A549 (cell line): ENCODE measurements at regions not wholly inside any gene's neighbourhood (a gene's known extent, or its start where the extent isn't known, plus 50 kb on each side); places are given as distances from the start of the nearest gene placed in this dataset.

ENCODE experiments used
- CBX8 ChIP-seq: fragments of 200-600 bp; sonication (generic); IDR thresholded peaks from 2 replicates; pipeline ENCODE4 v1.6.1; 2016
- EP300 ChIP-seq, 2 experiments: fragments of >200 bp; sonication (Bioruptor Twin); formaldehyde crosslinking; IDR thresholded peaks; 2 replicates in 1 of 2; 3 replicates in 1 of 2; pipeline ENCODE4 v1.6.1; 2016 to 2017
- POLR2AphosphoS2 ChIP-seq: conservative IDR thresholded peaks from 2 replicates; pipeline ENCODE4 v1.6.1; 2012; ENCODE audit warnings: low read length, improper control_type of control experiment, inconsistent platforms
- SMC3 ChIP-seq: fragments of >200 bp; sonication (Bioruptor Twin); formaldehyde crosslinking; IDR thresholded peaks from 3 replicates; pipeline ENCODE4 v1.6.1; 2018; ENCODE audit warnings: inconsistent platforms
- TF ChIP-seq, protein P1 (sequence below): fragments of >200 bp; sonication (Bioruptor Twin); formaldehyde crosslinking; IDR thresholded peaks from 3 replicates; pipeline ENCODE4 v1.5.1; 2016
- TF ChIP-seq, protein P2 (sequence below): IDR thresholded peaks from 2 replicates; pipeline ENCODE4 v1.6.1; 2012

DNA sequence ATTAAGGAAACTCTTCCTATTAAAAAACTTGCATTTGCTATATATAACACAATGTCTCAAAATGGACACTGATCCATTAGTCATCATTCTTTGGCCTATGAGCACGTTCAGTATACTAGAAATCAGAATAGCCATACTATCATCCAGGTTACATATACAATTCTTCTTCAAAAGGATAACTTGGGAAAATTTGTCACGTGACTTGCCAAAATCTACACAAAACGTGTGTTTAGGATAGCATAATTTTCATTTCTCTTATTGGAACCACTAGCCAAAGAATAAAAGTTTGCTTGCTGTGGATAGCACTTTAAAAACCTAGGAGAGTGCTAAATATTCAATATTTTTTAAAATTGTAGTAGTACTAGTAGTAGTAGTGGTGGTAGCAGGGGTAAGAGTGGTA, 714.3 kb upstream of the FOXG1 start:
- TF ChIP-seq SMC3 = no peak
- TF ChIP-seq EP300 (IDR thresholded peaks at IDR 0.05) = no peak
- no peak for TF ChIP-seq CBX8
- TF ChIP-seq, protein P1, sequence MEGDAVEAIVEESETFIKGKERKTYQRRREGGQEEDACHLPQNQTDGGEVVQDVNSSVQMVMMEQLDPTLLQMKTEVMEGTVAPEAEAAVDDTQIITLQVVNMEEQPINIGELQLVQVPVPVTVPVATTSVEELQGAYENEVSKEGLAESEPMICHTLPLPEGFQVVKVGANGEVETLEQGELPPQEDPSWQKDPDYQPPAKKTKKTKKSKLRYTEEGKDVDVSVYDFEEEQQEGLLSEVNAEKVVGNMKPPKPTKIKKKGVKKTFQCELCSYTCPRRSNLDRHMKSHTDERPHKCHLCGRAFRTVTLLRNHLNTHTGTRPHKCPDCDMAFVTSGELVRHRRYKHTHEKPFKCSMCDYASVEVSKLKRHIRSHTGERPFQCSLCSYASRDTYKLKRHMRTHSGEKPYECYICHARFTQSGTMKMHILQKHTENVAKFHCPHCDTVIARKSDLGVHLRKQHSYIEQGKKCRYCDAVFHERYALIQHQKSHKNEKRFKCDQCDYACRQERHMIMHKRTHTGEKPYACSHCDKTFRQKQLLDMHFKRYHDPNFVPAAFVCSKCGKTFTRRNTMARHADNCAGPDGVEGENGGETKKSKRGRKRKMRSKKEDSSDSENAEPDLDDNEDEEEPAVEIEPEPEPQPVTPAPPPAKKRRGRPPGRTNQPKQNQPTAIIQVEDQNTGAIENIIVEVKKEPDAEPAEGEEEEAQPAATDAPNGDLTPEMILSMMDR = no peak
- TF ChIP-seq POLR2AphosphoS2 = no peak
- TF ChIP-seq, protein P2, sequence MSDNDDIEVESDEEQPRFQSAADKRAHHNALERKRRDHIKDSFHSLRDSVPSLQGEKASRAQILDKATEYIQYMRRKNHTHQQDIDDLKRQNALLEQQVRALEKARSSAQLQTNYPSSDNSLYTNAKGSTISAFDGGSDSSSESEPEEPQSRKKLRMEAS = no peak
